22Rv1 (cell line): ENCODE measurements at regions not wholly inside any gene's neighbourhood (a gene's known extent, or its start where the extent isn't known, plus 50 kb on each side); places are given as distances from the start of the nearest gene placed in this dataset.

Source experiments
- H3K27ac ChIP-seq: fragments of 450-650 bp; 2 replicates; pipeline ENCODE4 v1.5.1; 2017
- CTCF ChIP-seq: fragments of 450-650 bp; IDR thresholded peaks from 2 replicates; pipeline ENCODE4 v1.5.1; 2017; ENCODE audit warnings: mild to moderate bottlenecking
- ZFX ChIP-seq: fragments of 450-650 bp; IDR thresholded peaks from 2 replicates; pipeline ENCODE4 v1.6.1; 2017; ENCODE audit warnings: antibody characterized with exemption, borderline replicate concordance

- TF ChIP-seq CTCF (no peak), ZFX (no peak)
- H3K27ac ChIP-seq, result no peak overlapping the region
Observed at GRCh38 chr17:431494-431893, 78.9 kb upstream of the RPH3AL start.

DNA sequence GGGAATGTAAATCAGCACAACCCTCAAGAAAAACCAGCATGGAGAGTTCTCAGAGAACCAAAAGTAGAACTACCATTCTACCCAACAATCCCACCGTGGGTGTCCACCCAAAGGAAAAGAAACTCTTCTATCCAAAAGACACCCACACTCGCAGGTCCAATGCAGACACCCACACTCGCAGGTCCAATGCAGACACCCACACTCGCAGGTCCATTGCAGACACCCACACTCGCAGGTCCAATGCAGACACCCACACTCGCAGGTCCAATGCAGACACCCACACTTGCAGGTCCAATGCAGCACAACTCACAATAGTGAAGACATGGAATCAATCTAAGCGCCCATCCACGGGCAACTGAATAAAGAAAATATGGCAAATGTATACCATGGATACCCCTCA lies 77.0 kb upstream of the RPH3AL start:
- no peak for TF ChIP-seq CTCF
- TF ChIP-seq ZFX, result no peak
- H3K27ac ChIP-seq, result no peak overlapping the region

GRCh38 chr17:428414-428813 lies 75.8 kb upstream of the RPH3AL start:
- no peak overlapping the region for H3K27ac ChIP-seq
- TF ChIP-seq ZFX (no peak), CTCF (no peak)

DNA sequence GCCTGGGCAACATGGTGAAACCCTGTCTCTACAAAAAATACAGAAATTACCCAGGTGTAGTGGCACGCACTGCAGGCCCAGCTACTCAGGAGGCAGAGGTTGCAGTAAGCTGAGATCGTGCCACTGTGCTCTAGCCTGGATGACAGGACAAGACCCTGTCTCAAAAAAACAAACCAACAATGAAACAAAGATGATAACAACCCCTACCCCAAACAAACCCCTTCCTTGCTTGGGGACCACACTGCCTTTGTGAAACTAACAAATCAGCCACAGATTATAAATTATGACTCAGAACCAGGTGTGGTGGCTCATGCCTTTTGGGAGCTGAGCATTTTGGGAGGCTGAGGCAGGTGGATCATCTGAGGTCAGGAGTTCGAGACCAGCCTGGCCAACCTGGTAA lies 75.3 kb upstream of the RPH3AL start:
- no peak for TF ChIP-seq CTCF
- TF ChIP-seq ZFX, result no peak

DNA sequence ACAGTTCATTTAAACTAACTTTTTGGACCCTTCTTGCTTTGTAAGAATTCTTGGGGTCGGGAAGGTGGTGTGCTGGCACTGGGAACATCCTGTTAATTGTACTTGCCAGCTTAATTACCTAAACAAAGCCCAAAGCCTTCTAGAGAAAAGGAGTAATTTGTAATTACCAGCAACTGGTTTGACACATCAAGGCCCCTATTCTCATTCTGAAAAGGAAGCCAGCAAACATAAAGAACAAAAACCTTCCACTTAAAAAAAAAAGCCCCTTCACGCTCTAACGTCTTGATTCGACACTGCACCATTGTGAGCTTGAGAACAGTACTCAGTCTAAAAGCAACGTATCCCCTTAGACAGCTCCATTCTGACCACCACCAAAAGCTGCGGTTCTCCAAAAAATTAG lies 74.7 kb upstream of the RPH3AL start:
- TF ChIP-seq ZFX (no peak), CTCF (no peak)
- H3K27ac ChIP-seq, result no peak overlapping the region

More for the DNA sequence above, 75.3 kb upstream of the RPH3AL start:
- H3K27ac ChIP-seq, result no peak overlapping the region

- H3K27ac ChIP-seq, result no peak overlapping the region
- TF ChIP-seq CTCF, result no peak
- no peak for TF ChIP-seq ZFX
Observed at GRCh38 chr17:422196-422930, 69.8 kb upstream of the RPH3AL start.

- TF ChIP-seq ZFX (no peak), CTCF (no peak)
- no peak overlapping the region for H3K27ac ChIP-seq
Observed at GRCh38 chr17:420479-421175, 68.0 kb upstream of the RPH3AL start.
